ENCODE measurements at regions not wholly inside any gene's neighbourhood (a gene's known extent, or its start where the extent isn't known, plus 50 kb on each side); places are given as distances from the start of the nearest gene placed in this dataset.
"Not testable (repeated sequence)": the region's sequence is repeated elsewhere in the genome, so short reads cannot be mapped to it uniquely, and the experiment has no call there.

DNA sequence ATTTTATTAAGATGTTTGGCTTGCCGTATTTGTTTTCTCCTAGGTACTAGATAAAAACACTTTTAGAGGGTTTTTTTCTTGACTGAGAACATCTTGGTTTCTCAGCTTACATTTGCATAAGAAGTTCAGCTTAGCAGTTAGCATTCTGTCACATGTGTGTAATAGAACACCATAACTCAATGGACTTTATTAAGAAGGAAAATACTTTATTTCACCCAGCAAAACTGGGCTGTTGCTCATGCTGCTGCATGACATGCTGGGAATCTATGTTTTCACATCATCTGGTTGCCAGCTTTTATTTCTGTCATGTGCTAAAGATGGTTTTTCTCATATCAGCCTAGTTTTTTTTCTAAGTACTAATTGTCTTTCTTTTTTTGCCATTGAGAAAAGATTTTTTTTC is 144.6 kb downstream of the UTRN start:
- no peak for DNase-seq (ENCODE audit: low read depth)
- TF ChIP-seq, protein P1, sequence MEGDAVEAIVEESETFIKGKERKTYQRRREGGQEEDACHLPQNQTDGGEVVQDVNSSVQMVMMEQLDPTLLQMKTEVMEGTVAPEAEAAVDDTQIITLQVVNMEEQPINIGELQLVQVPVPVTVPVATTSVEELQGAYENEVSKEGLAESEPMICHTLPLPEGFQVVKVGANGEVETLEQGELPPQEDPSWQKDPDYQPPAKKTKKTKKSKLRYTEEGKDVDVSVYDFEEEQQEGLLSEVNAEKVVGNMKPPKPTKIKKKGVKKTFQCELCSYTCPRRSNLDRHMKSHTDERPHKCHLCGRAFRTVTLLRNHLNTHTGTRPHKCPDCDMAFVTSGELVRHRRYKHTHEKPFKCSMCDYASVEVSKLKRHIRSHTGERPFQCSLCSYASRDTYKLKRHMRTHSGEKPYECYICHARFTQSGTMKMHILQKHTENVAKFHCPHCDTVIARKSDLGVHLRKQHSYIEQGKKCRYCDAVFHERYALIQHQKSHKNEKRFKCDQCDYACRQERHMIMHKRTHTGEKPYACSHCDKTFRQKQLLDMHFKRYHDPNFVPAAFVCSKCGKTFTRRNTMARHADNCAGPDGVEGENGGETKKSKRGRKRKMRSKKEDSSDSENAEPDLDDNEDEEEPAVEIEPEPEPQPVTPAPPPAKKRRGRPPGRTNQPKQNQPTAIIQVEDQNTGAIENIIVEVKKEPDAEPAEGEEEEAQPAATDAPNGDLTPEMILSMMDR (conservative IDR thresholded peaks at IDR 0.05; ENCODE audit: low read depth, low read length): no peak
- no peak overlapping the region for H3K4me3 ChIP-seq (ENCODE audit: low read depth, low read length)

DNA sequence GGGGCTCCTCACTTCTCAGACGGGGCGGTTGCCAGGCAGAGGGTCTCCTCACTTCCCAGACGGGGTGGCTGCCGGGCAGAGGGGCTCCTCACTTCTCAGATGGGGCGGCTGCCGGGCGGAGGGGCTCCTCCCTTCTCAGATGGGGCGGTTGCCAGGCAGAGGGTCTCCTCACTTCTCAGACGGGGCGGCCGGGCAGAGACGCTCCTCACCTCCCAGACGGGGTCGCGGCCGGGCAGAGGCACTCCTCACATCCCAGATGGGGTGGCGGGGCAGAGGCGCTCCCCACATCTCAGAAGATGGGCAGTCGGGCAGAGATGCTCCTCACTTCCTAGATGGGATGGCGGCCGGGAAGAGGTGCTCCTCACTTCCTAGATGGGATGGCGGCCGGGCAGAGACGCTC is 148.3 kb downstream of the UTRN start:
- H3K4me3 ChIP-seq (ENCODE audit: low read depth, low read length); DNase-seq (ENCODE audit: low read depth): not testable (repeated sequence)

DNA sequence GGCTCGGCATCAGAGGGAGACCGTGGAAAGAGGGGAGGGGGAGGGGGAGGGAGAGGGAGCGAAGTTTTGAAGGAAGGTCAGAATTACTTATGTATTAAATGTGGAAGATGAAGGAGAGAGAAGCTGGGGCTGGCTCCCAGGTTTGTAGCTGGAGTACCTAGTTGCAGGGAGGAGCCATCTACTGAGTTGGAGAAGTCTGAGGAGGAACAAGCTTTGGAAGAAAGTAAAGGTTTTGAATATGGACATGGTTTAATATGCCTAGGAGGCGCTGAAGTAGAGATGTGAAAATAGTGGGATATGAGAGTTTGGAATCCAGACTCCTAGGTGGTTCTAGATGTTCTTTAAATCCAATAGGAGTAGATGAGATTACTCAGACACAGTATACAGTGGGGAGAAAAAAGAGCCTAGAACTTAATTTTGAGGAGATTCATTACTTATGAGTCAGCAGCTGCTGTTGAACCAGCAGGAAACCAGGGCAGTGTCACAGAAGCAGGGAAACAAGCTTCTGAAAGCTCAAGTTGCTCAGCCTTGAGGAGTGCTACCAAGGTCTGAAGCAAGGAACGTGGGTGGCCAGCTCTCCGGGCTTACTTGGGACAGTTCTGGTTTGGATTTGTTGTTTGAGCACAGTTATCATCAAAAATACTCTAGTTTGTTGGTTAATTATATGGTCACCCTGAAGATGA is 149.3 kb downstream of the UTRN start:
- DNase-seq (ENCODE audit: low read depth): peak; percentile 95
- TF ChIP-seq, protein P1 (conservative IDR thresholded peaks at IDR 0.05; ENCODE audit: low read depth, low read length): no peak
- no peak overlapping the region for H3K4me3 ChIP-seq (ENCODE audit: low read depth, low read length)

DNA sequence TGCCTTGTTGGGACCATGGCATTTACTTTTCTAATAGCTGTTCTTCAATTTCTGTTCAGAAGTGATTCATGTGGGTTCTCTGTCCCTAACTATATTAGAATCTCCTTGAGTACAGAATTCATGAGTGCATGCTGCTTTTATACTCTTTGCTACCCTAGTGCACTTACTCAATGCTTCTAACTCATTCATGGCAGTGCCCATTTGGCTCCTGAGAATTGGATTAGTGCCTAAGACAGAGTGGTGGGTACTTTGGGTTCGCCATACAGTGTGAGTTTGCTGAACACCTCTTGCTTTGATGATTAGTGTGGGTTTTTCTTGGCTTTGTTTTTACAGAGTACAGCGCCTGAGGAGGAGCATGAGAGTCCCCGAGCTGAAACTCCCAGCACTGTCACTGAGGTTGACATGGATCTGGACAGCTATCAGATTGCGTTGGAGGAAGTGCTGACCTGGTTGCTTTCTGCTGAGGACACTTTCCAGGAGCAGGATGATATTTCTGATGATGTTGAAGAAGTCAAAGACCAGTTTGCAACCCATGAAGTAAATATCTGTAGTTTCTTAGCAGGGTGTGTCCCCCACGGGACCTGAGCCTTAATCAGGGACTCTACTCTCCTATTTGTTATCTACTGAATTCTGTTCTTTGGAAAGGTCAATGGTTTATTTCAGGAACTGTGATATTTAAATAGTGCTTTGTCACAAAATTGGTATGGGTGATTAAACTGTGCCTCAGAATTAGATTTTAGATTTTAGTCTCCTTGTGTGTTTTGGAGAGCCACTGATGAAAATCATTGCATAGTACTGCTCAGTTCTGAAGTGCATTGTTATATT is 150.7 kb downstream of the UTRN start:
- TF ChIP-seq, protein P1 (conservative IDR thresholded peaks at IDR 0.05; ENCODE audit: low read depth, low read length): no peak
- DNase-seq (ENCODE audit: low read depth): no peak

DNA sequence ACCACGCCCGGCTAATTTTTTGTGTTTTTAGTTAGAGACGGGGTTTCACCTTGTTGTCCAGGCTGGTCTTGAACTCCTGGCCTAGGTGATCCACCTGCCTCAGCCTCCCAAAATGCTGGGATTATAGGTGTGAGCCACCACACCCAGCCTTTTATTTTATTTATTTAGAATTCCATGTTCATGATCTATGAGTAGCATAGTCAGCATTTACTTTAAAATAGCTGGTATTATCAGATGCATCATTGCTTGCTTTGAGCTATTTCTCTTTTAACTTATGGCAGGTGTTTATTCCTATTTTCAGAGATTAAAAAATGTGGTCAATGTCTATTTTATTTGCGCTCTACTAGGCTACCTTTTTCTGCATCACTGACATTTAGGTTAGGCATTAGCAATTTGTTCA is 152.0 kb downstream of the UTRN start:
- no peak overlapping the region for H3K4me3 ChIP-seq (ENCODE audit: low read depth, low read length)
- TF ChIP-seq, protein P1 (conservative IDR thresholded peaks at IDR 0.05; ENCODE audit: low read depth, low read length): no peak
- no peak for DNase-seq (ENCODE audit: low read depth)

More for the DNA sequence above, 150.7 kb downstream of the UTRN start:
- H3K4me3 ChIP-seq (ENCODE audit: low read depth, low read length): no peak overlapping the region

GRCh38 chr6:144438103-144438502 is 153.0 kb downstream of the UTRN start:
- TF ChIP-seq, protein P1 (conservative IDR thresholded peaks at IDR 0.05; ENCODE audit: low read depth, low read length): no peak
- no peak for DNase-seq (ENCODE audit: low read depth)
- H3K4me3 ChIP-seq (ENCODE audit: low read depth, low read length): no peak overlapping the region

- TF ChIP-seq, protein P1 (conservative IDR thresholded peaks at IDR 0.05; ENCODE audit: low read depth, low read length): no peak
- no peak for DNase-seq (ENCODE audit: low read depth)
- H3K4me3 ChIP-seq (ENCODE audit: low read depth, low read length): no peak overlapping the region
Measured at GRCh38 chr6:144439016-144439415, 153.9 kb downstream of the UTRN start.

- H3K4me3 ChIP-seq (ENCODE audit: low read depth, low read length); DNase-seq (ENCODE audit: low read depth): not testable (repeated sequence)
Measured at GRCh38 chr6:144441801-144442200, 156.7 kb downstream of the UTRN start.

Measured in choroid plexus epithelial cell (primary cell).